ENCODE measurements at regions not wholly inside any gene's neighbourhood (a gene's known extent, or its start where the extent isn't known, plus 50 kb on each side); places are given as distances from the start of the nearest gene placed in this dataset.

GRCh38 chr6:78810698-78811097 lies 56.7 kb upstream of the IRAK1BP1 start:
- no peak for DNase-seq

Measured in right forelimb (tissue), 1 donor.